OCI-M2 (cell line): ENCODE measurements at regions not wholly inside any gene's neighbourhood (a gene's known extent, or its start where the extent isn't known, plus 50 kb on each side); places are given as distances from the start of the nearest gene placed in this dataset.

ENCODE experiments used
- DNase-seq: peaks from one replicate; lab custom pipeline; 2025; ENCODE audit not compliant: unreplicated experiment; lab: John Stamatoyannopoulos, UW

- DNase-seq: no peak
Measured at GRCh38 chr15:36499412-36500389, 79.7 kb upstream of the CDIN1 start.

GRCh38 chr15:36501063-36501678 lies 78.3 kb upstream of the CDIN1 start:
- peak; percentile 32 for DNase-seq

DNA sequence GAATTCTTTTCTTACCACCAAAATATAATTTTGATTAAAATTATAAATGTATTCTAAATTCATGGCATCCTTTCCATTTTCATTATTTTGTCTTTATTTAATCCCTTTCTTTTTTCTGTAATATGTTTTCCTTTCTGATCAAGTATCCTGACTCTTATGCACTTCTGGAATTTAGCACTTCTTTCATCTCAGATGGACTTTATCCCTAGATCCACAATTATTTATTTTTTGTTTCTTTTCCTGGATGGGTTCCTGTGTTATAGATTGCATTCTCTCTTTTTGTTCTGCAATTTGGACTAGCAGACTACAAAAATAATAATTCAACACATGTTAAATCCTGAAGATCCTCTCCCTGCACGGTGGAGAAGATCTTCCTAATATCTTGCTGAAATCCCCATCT lies 76.9 kb upstream of the CDIN1 start:
- no peak for DNase-seq

DNA sequence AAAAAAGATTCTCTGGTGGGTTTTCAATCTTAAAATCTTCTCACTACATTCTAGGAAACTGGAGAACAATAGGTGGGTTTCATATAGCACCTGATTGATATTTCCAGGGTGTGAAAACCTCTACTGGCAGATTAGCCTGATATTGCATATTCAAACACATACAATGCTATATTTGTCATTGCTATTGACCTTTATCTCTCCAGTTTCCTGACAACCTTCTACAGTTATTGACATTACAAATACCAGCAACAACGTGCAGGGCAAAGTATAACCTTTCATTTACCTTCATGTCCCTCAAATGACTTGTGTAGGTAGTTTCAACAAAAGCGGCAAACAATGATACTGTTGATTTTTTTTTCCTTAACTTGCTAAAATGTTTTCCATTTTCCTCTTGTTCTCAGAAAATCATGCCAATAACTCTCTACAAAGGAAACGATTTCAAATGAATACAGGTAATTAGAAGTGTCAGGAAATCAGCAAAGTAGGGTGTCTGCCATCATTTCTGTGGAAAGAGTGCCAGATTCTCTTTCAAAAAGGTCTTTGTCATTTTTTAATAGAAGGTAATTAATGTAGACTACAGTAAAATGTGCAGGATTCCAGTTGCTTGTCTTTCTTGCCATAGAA lies 72.6 kb upstream of the CDIN1 start:
- DNase-seq: no peak

- no peak for DNase-seq
Measured at GRCh38 chr15:36507458-36507857, 72.0 kb upstream of the CDIN1 start.

DNA sequence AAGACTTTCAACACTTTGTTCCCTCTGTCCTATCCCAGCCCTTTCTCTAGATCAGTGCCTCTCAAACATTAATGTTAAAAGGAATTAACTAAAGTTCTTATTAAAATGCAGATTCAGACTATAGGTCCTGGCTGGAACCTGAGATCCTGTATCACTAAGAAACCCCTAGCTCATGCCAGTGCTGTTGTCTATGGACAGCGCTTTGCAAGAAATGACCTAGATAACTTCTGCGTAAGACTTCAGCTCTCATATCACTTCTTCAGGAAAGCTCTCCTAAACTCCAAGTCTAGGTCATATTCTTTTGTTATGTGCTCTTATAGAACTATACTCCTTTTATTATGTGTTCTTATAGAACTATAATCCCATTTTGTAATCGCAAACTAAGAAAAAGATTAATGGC lies 67.8 kb upstream of the CDIN1 start:
- DNase-seq: no peak

- no peak for DNase-seq
Measured at GRCh38 chr15:36517758-36518157, 61.7 kb upstream of the CDIN1 start.

DNA sequence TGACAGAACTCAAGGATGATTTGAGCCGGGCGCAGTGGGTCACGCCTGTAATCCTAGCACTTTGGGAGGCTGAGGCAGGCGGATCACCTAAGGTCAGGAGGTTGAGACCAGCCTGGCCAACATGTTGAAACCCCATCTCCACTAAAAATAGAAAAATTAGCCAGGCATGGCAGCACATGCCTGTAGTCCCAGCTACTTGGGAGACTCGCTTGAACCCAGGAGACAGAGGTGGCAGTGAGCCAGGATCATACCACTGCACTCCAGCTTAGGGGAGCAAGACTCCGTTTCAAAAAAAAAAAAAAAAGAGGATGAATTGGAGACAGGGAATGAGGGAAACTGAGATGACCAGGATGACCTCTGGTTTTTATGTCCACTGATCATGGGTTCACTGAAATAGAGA lies 60.4 kb upstream of the CDIN1 start:
- DNase-seq: no peak

- no peak for DNase-seq
Measured at GRCh38 chr15:36525430-36525829, 54.0 kb upstream of the CDIN1 start.

GRCh38 chr15:36527235-36528162 lies 51.9 kb upstream of the CDIN1 start:
- no peak for DNase-seq

DNA sequence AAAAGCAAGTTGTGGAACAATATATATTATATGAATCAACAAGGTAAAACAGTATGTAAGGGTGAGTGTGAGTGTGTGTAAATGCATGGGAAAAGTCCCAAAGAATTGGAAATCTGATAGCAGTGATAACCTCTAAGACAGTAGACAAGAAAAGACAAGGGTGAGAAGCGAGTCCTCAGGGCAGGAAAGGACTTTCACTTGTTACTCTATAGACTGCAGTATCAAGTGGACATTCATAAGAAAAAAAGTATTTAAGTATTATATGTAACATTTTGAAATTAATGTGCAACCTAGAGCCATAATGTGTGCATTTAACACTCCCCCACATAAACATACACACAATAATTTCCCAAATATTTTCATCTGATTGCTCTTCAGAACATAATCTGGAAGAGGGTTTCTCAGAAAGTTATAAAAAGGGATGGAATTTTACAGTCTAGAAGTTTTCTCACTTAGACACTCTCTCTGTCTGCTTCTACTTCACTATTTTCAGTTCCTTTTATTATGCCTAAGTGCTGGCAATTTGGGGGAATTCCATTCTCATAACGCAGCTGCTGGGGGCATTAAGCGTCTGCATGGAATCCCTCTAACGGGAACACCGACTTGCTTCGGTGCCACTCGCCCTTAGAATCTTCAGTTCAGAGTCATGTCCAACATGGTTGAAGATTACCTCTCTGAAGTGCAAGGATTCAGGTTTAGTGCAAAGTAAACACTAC lies 50.0 kb upstream of the CDIN1 start:
- DNase-seq: no peak
